HepG2 (cell line): ENCODE measurements at regions not wholly inside any gene's neighbourhood (a gene's known extent, or its start where the extent isn't known, plus 50 kb on each side); places are given as distances from the start of the nearest gene placed in this dataset.

Experiments used
- ATAC-seq: fragments of 200-7000 bp; cut with Tn5 transposase; 3 replicates; pipeline ENCODE4 v1.9.1; 2020; ENCODE audit warnings: mild to moderate bottlenecking, moderate library complexity
- BruUV-seq: library from RNA; stranded (reverse); fragments of 400-500 nt; replicated peaks from 2 replicates; lab custom pipeline; 2021; lab: Mats Ljungman, UMichigan
- CTCF ChIA-PET: fragments of 300-600 bp; formaldehyde crosslinking; extraction: SDS; loops from one replicate; lab custom pipeline; 2021; ENCODE audit warnings: low total read pairs, inconsistent platforms, low intra/inter-chr PET ratio; lab: Yijun Ruan, JAX
- POLR2A ChIA-PET: fragments of 350-600 bp; sonication (Branson Sonifier 250); formaldehyde crosslinking; loops from one replicate; lab custom pipeline; 2020; ENCODE audit warnings: antibody characterized with exemption, inconsistent platforms; lab: Yijun Ruan, JAX
- DNase-seq: peaks from one replicate; pipeline ENCODE4 v3.0.0-alpha.2; 2015; ENCODE audit warnings: low spot score
- FAIRE-seq: peaks from 3 replicates; lab custom pipeline; 2011; peaks lifted over from hg19 to GRCh38; lab: Jason Lieb, UNC
- H2AFZ ChIP-seq: one replicate; pipeline ENCODE4 v1.6.1; 2011; ENCODE audit warnings: low read length, inconsistent platforms
- H3K27ac ChIP-seq: fragments of 300-600 bp; 3 replicates; pipeline ENCODE4 v1.8.0; 2011; ENCODE audit warnings: mixed run types, mild to moderate bottlenecking, mixed read lengths, low read length, inconsistent platforms; ENCODE audit not compliant: insufficient read depth; ENCODE audit errors: extremely low read length
- H3K27me3 ChIP-seq, 2 experiments: fragments of 200-600 bp in 1 of 2; 2 replicates in 1 of 2; 3 replicates in 1 of 2; pipeline versions ENCODE4 v1.6.0 to v1.8.0; 2011; ENCODE audit warnings: low read length in 2 of 2, mild to moderate bottlenecking in 2 of 2, moderate library complexity in 2 of 2, inconsistent platforms in 1 of 2; ENCODE audit not compliant: insufficient read depth in 2 of 2, control insufficient read depth in 1 of 2
- H3K36me3 ChIP-seq, 2 experiments: fragments of 200-600 bp in 1 of 2; replicated peaks in 1 of 2; 2 replicates in 1 of 2; 3 replicates in 1 of 2; pipeline versions ENCODE4 v1.5.1 to v1.8.0; 2011; ENCODE audit warnings: low read length in 2 of 2, inconsistent platforms in 1 of 2; ENCODE audit not compliant: insufficient read depth in 2 of 2, control insufficient read depth in 1 of 2
- H3K4me1 ChIP-seq: 2 replicates; pipeline ENCODE4 v1.5.1; 2012; ENCODE audit warnings: low read length, inconsistent platforms; ENCODE audit not compliant: insufficient read depth
- H3K4me2 ChIP-seq: 2 replicates; pipeline ENCODE4 v1.6.0; 2011; ENCODE audit warnings: low read depth, low read length, inconsistent platforms
- H3K4me3 ChIP-seq, 3 experiments: fragments of 200-600 bp in 1 of 3; sonication (generic), shearing (Covaris generic) in 1 of 3; replicated peaks in 1 of 3; 2 replicates each; pipeline ENCODE4 v1.5.1; 2011 to 2016; ENCODE audit warnings: low read length in 3 of 3, inconsistent platforms in 2 of 3, low read depth in 2 of 3, mild to moderate bottlenecking in 2 of 3, control low read depth in 1 of 3, mixed read lengths in 1 of 3; ENCODE audit not compliant: insufficient read depth in 1 of 3
- H3K79me2 ChIP-seq: one replicate; pipeline ENCODE4 v1.6.1; 2011; ENCODE audit warnings: low read length, inconsistent platforms; ENCODE audit not compliant: insufficient read depth
- H3K9ac ChIP-seq: 2 replicates; pipeline ENCODE4 v1.6.0; 2011; ENCODE audit warnings: mild to moderate bottlenecking, low read depth, low read length, inconsistent platforms; ENCODE audit not compliant: insufficient read depth
- H3K9me3 ChIP-seq: 2 replicates; pipeline ENCODE4 v1.5.1; 2012; ENCODE audit warnings: mild to moderate bottlenecking, low read length
- H4K20me1 ChIP-seq: 2 replicates; pipeline ENCODE4 v1.6.0; 2011; ENCODE audit warnings: inconsistent platforms, mild to moderate bottlenecking, low read length, moderate library complexity; ENCODE audit not compliant: insufficient read depth
- ETV5 ChIP-seq: IDR thresholded peaks from 2 replicates; pipeline ENCODE4 v1.6.1; 2018; ENCODE audit warnings: missing biosample characterization, missing genetic modification reagents, inconsistent platforms, borderline replicate concordance
- HMG20A ChIP-seq: IDR thresholded peaks from 2 replicates; pipeline ENCODE4 v1.6.1; 2016; ENCODE audit warnings: borderline replicate concordance
- NCOA2 ChIP-seq: sonication (generic); formaldehyde crosslinking; IDR thresholded peaks from 2 replicates; pipeline ENCODE4 v1.8.0; 2022; ENCODE audit warnings: inconsistent platforms
- NR2F1 ChIP-seq, 2 experiments: fragments of 450-650 bp in 1 of 2; formaldehyde crosslinking in 1 of 2; IDR thresholded peaks; 2 replicates each; pipeline versions ENCODE4 v1.5.0 to v1.6.1; 2016 to 2020; ENCODE audit warnings: mild to moderate bottlenecking in 1 of 2, missing compliant biosample characterization in 1 of 2, missing genetic modification reagents in 1 of 2, moderate library complexity in 1 of 2
- PPARG ChIP-seq: conservative IDR thresholded peaks from 2 replicates; pipeline ENCODE4 v1.6.1; 2016; ENCODE audit warnings: missing biosample characterization, missing genetic modification reagents
- RARA ChIP-seq: IDR thresholded peaks from 2 replicates; pipeline ENCODE4 v1.6.1; 2016; ENCODE audit warnings: missing genetic modification reagents, missing compliant biosample characterization
- SP2 ChIP-seq: sonication (generic); formaldehyde crosslinking; IDR thresholded peaks from 2 replicates; pipeline ENCODE4 v1.5.1; 2020; ENCODE audit warnings: mild to moderate bottlenecking, missing genetic modification reagents
- SUZ12 ChIP-seq: fragments of 150-350 bp; IDR thresholded peaks from 2 replicates; pipeline ENCODE4 v1.6.1; 2014; ENCODE audit warnings: low read depth, low read length
- TCF7L2 ChIP-seq: IDR thresholded peaks from 2 replicates; pipeline ENCODE4 v1.6.1; 2011; ENCODE audit warnings: mild to moderate bottlenecking, low read depth, low read length, moderate library complexity
- ZBTB4 ChIP-seq: sonication (generic); formaldehyde crosslinking; IDR thresholded peaks from 2 replicates; pipeline ENCODE4 v1.4.0; 2020; ENCODE audit warnings: missing genetic modification reagents, mild to moderate bottlenecking, borderline replicate concordance
- ZFX ChIP-seq: sonication (generic); formaldehyde crosslinking; IDR thresholded peaks from 2 replicates; pipeline ENCODE4 v1.4.0; 2020; ENCODE audit warnings: mild to moderate bottlenecking, low read depth, missing genetic modification reagents, moderate library complexity
- ZNF577 ChIP-seq: sonication (generic); formaldehyde crosslinking; IDR thresholded peaks from 2 replicates; pipeline ENCODE4 v1.4.0; 2020; ENCODE audit warnings: mild to moderate bottlenecking, low read depth, missing genetic modification reagents, borderline replicate concordance
- ZNF589 ChIP-seq: sonication (generic); formaldehyde crosslinking; conservative IDR thresholded peaks from 2 replicates; pipeline ENCODE4 v1.8.0; 2022; ENCODE audit warnings: mild to moderate bottlenecking, moderate library complexity, missing genetic modification reagents
- ZNF781 ChIP-seq: sonication (generic); formaldehyde crosslinking; IDR thresholded peaks from 2 replicates; pipeline ENCODE4 v1.5.1; 2020; ENCODE audit warnings: borderline replicate concordance, mild to moderate bottlenecking, missing genetic modification reagents; ENCODE audit errors: not compliant biosample characterization
- WGBS: methylation state at CpG from one replicate; pipeline ENCODE4 v1.1.6; 2017; ENCODE audit warnings: low lambda C conversion rate; 5-methylcytosine and 5-hydroxymethylcytosine counted together
- in situ Hi-C: cut with HindIII; loops from 2 replicates; pipeline ENCODE4 v1.10.0; 2017; ENCODE audit warnings: low pct_unique_long_range_greater_than_20kb; ENCODE audit not compliant: extremely low pct_ligation_motif_present
- intact Hi-C: fragments of 100-400 bp; cut with micrococcal nuclease; formaldehyde crosslinking; loops from one replicate; pipeline ENCODE4 v1.10.0; 2022; ENCODE audit not compliant: unreplicated experiment
- TF ChIP-seq, protein P1 (sequence below): sonication (generic); formaldehyde crosslinking; IDR thresholded peaks from 2 replicates; pipeline ENCODE4 v1.8.0; 2022; ENCODE audit warnings: mild to moderate bottlenecking, missing genetic modification reagents, moderate library complexity
- TF ChIP-seq, protein P2 (sequence below): sonication (generic); formaldehyde crosslinking; IDR thresholded peaks from 2 replicates; pipeline ENCODE4 v1.8.0; 2022; ENCODE audit warnings: mild to moderate bottlenecking, missing genetic modification reagents
- TF ChIP-seq, protein P3 (sequence below): sonication (generic); formaldehyde crosslinking; IDR thresholded peaks from 2 replicates; pipeline ENCODE4 v1.4.0; 2020; ENCODE audit warnings: missing genetic modification reagents, borderline replicate concordance

DNA sequence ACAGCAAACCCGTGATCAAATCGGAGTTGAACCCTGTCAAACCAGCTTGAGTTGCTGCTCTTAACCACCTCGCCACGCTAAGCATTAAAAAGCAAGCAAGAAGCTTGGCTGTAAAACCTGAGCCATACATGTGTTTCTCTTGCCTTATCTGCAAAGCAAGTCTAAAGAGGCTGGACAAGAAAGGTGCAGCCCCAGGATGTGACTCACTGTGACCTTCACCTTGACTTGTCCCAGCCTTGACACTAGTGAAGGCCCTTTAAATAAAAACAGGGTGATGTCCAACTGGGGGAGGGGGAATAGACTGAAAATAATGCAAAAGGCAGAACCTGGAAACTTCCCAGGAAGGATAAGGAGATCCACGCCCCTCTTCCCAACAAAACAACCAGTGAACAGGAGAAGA is 127.6 kb upstream of the NPAS2 start:
- H3K4me3 ChIP-seq, result no peak overlapping the region
- H3K4me1 ChIP-seq, result peaks cover 13% of the 10 kb centered on the region
- CTCF ChIA-PET, result no interaction called here
- no peak overlapping the region for H3K27ac ChIP-seq
- no peaks in the 10 kb centered on the region for H4K20me1 ChIP-seq
- FAIRE-seq (no peak), ATAC-seq (peak; percentile 57), DNase-seq (peak; percentile 58)
- H3K27me3 ChIP-seq, result peaks cover 0 to 21% of the 10 kb centered on the region in 2 experiments; a peak in 2 of 5 replicates
- no TSS peak for BruUV-seq
- H3K36me3 ChIP-seq, result no peaks in the 10 kb centered on the region
- no peak overlapping the region for H3K4me2 ChIP-seq
- intact Hi-C loops, result no loop called here
- POLR2A ChIA-PET, result interaction anchor here (0.6 to 1.0 kb wide), 2 partner anchors 88 to 127 kb away, joined by 3 read pairs; no protein-coding TSS in a partner anchor
- H3K9ac ChIP-seq, result no peak overlapping the region
- in situ Hi-C loops, result no loop called here
- no peak overlapping the region for H2AFZ ChIP-seq
- no peaks in the 10 kb centered on the region for H3K79me2 ChIP-seq
- peaks cover 10% of the 10 kb centered on the region; the same call in 1 of the 2 replicates for H3K9me3 ChIP-seq
- 10% methylated on average over 5 of the region's 5 CpGs for WGBS
- TF ChIP-seq, protein P1, sequence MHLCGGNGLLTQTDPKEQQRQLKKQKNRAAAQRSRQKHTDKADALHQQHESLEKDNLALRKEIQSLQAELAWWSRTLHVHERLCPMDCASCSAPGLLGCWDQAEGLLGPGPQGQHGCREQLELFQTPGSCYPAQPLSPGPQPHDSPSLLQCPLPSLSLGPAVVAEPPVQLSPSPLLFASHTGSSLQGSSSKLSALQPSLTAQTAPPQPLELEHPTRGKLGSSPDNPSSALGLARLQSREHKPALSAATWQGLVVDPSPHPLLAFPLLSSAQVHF, result no peak
- TF ChIP-seq TCF7L2, result no peak
- TF ChIP-seq, protein P2, sequence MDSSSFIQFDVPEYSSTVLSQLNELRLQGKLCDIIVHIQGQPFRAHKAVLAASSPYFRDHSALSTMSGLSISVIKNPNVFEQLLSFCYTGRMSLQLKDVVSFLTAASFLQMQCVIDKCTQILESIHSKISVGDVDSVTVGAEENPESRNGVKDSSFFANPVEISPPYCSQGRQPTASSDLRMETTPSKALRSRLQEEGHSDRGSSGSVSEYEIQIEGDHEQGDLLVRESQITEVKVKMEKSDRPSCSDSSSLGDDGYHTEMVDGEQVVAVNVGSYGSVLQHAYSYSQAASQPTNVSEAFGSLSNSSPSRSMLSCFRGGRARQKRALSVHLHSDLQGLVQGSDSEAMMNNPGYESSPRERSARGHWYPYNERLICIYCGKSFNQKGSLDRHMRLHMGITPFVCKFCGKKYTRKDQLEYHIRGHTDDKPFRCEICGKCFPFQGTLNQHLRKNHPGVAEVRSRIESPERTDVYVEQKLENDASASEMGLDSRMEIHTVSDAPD (CRISPR knock-in tag), result no peak
- TF ChIP-seq ZFX (CRISPR knock-in tag), result no peak
- 0 out of 2 replicates have a peak, but pooled peaks have one; percentile 27 for TF ChIP-seq PPARG
- TF ChIP-seq ZNF577 (CRISPR knock-in tag), result no peak
- TF ChIP-seq ZNF781 (CRISPR knock-in tag), result no peak
- no peak for TF ChIP-seq ZBTB4
- no peak for TF ChIP-seq SUZ12
- TF ChIP-seq, protein P3, sequence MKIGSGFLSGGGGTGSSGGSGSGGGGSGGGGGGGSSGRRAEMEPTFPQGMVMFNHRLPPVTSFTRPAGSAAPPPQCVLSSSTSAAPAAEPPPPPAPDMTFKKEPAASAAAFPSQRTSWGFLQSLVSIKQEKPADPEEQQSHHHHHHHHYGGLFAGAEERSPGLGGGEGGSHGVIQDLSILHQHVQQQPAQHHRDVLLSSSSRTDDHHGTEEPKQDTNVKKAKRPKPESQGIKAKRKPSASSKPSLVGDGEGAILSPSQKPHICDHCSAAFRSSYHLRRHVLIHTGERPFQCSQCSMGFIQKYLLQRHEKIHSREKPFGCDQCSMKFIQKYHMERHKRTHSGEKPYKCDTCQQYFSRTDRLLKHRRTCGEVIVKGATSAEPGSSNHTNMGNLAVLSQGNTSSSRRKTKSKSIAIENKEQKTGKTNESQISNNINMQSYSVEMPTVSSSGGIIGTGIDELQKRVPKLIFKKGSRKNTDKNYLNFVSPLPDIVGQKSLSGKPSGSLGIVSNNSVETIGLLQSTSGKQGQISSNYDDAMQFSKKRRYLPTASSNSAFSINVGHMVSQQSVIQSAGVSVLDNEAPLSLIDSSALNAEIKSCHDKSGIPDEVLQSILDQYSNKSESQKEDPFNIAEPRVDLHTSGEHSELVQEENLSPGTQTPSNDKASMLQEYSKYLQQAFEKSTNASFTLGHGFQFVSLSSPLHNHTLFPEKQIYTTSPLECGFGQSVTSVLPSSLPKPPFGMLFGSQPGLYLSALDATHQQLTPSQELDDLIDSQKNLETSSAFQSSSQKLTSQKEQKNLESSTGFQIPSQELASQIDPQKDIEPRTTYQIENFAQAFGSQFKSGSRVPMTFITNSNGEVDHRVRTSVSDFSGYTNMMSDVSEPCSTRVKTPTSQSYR, result peak; percentile 68; the same call in 1 of the 2 replicates
- peak; percentile 73; the same call in 1 of the 2 replicates for TF ChIP-seq ETV5 (CRISPR knock-in tag)
- peak; percentile 99 for TF ChIP-seq RARA
- peak; percentile 75; the same call in 1 of the 2 replicates for TF ChIP-seq HMG20A (CRISPR knock-in tag)
- TF ChIP-seq ZNF589 (CRISPR knock-in tag), result no peak
- TF ChIP-seq NR2F1 (CRISPR knock-in tag; IDR thresholded peaks at IDR 0.05), result peak; percentile 61 to 74
- peak; percentile 51; the same call in 1 of the 2 replicates for TF ChIP-seq NCOA2 (CRISPR knock-in tag)
- no peak for TF ChIP-seq SP2 (CRISPR knock-in tag)
